ENCODE measurements at regions not wholly inside any gene's neighbourhood (a gene's known extent, or its start where the extent isn't known, plus 50 kb on each side); places are given as distances from the start of the nearest gene placed in this dataset.

- no peak overlapping the region for H2AFZ ChIP-seq (ENCODE audit: insufficient read depth, low read depth, low read length, poor library complexity, severe bottlenecking)
- no peak overlapping the region for H3K27ac Mint-ChIP-seq
- H3K36me3 ChIP-seq (replicated peaks in 1 of 2; ENCODE audit: control insufficient read depth in 1 of 2, insufficient read depth in 2 of 2, low read length in 2 of 2): no peaks in the 10 kb centered on the region
- 79% methylated on average over 1 of the region's 1 CpG for WGBS (ENCODE audit: insufficient coverage)
- H3K9ac ChIP-seq (ENCODE audit: insufficient read depth, low read length, poor library complexity, severe bottlenecking): no peak overlapping the region
- no peaks in the 10 kb centered on the region for H3K79me2 ChIP-seq (ENCODE audit: insufficient read depth, low read length)
- H3K27me3 ChIP-seq (ENCODE audit: control insufficient read depth in 2 of 2, insufficient read depth in 2 of 2, low read length in 2 of 2): no peaks in the 10 kb centered on the region
- no peaks in the 10 kb centered on the region for H3K27me3 Mint-ChIP-seq (ENCODE audit: low read depth in 3 of 3)
- no peaks in the 10 kb centered on the region for H3K4me1 ChIP-seq (ENCODE audit: control insufficient read depth in 1 of 2, insufficient read depth in 2 of 2, low read length in 2 of 2)
- peaks cover 10 to 12% of the 10 kb centered on the region in 2 donors for H3K9me3 ChIP-seq (replicated peaks in 1 of 2; ENCODE audit: control insufficient read depth in 1 of 2, insufficient read depth in 1 of 2, low read length in 2 of 2)
- no peak for DNase-seq
- H3K4me3 Mint-ChIP-seq: no peak overlapping the region
- H3K4me3 ChIP-seq (replicated peaks in 1 of 3; ENCODE audit: low read depth in 2 of 3, low read length in 3 of 3): no peak overlapping the region
- no peaks in the 10 kb centered on the region for H4K20me1 ChIP-seq (ENCODE audit: insufficient read depth, low read length)
- no peaks in the 10 kb centered on the region for H3K4me1 Mint-ChIP-seq
- intact Hi-C loops (cut with micrococcal nuclease): no loop called here
- no peak overlapping the region for H3K4me2 ChIP-seq (replicated peaks; ENCODE audit: extremely low read depth, low read length, poor library complexity, severe bottlenecking)
- H3K27ac ChIP-seq (ENCODE audit: low read depth in 1 of 2, low read length in 2 of 2): no peak overlapping the region
- no peaks in the 10 kb centered on the region for H3K36me3 Mint-ChIP-seq
- TF ChIP-seq CTCF (IDR thresholded peaks at IDR 0.05): no peak
- H3K9me3 Mint-ChIP-seq: peaks cover 5 to 11% (median 9%) of the 10 kb centered on the region in 7 donors
Observed at GRCh38 chr6:80938131-80938530, 814.4 kb downstream of the TENT5A start.

GRCh38 chr6:80932359-80932758, 820.1 kb downstream of the TENT5A start:
- Mint-ChIP-seq H3K9me3 (peaks cover 1 to 9% (median 6%) of the 10 kb centered on the region in 7 donors), H3K4me1 (no peaks in the 10 kb centered on the region), H3K27ac (no peak overlapping the region), H3K27me3 (ENCODE audit: low read depth in 3 of 3) (no peaks in the 10 kb centered on the region), H3K4me3 (no peak overlapping the region), H3K36me3 (no peaks in the 10 kb centered on the region)
- Histone ChIP-seq H2AFZ (ENCODE audit: insufficient read depth, low read depth, low read length, poor library complexity, severe bottlenecking) (no peak overlapping the region), H3K36me3 (replicated peaks in 1 of 2; ENCODE audit: control insufficient read depth in 1 of 2, insufficient read depth in 2 of 2, low read length in 2 of 2) (no peaks in the 10 kb centered on the region), H3K4me2 (replicated peaks; ENCODE audit: extremely low read depth, low read length, poor library complexity, severe bottlenecking) (no peak overlapping the region), H3K4me3 (replicated peaks in 1 of 3; ENCODE audit: low read depth in 2 of 3, low read length in 3 of 3) (no peak overlapping the region), H4K20me1 (ENCODE audit: insufficient read depth, low read length) (no peaks in the 10 kb centered on the region), H3K9ac (ENCODE audit: insufficient read depth, low read length, poor library complexity, severe bottlenecking) (no peak overlapping the region), H3K27ac (ENCODE audit: low read depth in 1 of 2, low read length in 2 of 2) (no peak overlapping the region), H3K9me3 (replicated peaks in 1 of 2; ENCODE audit: control insufficient read depth in 1 of 2, insufficient read depth in 1 of 2, low read length in 2 of 2) (peaks cover 5 to 7% of the 10 kb centered on the region in 2 donors), H3K4me1 (ENCODE audit: control insufficient read depth in 1 of 2, insufficient read depth in 2 of 2, low read length in 2 of 2) (no peaks in the 10 kb centered on the region), H3K79me2 (ENCODE audit: insufficient read depth, low read length) (no peaks in the 10 kb centered on the region), H3K27me3 (ENCODE audit: control insufficient read depth in 2 of 2, insufficient read depth in 2 of 2, low read length in 2 of 2) (no peaks in the 10 kb centered on the region)
- intact Hi-C loops (cut with micrococcal nuclease): no loop called here
- no peak for TF ChIP-seq CTCF (IDR thresholded peaks at IDR 0.05)
- no peak for DNase-seq

Data from CD14-positive monocyte (primary cell).